ENCODE measurements at regions not wholly inside any gene's neighbourhood (a gene's known extent, or its start where the extent isn't known, plus 50 kb on each side); places are given as distances from the start of the nearest gene placed in this dataset.

GRCh38 chr18:1916869-1917523 is 654.3 kb downstream of the METTL4 start:
- no peaks in the 10 kb centered on the region for H3K4me1 Mint-ChIP-seq
- H3K4me3 Mint-ChIP-seq = no peak overlapping the region
- POLR2A ChIA-PET = no interaction called here

GRCh38 chr18:1917569-1917968 is 653.7 kb downstream of the METTL4 start:
- CTCF ChIA-PET = no interaction called here
- Mint-ChIP-seq H3K4me3 (no peak overlapping the region), H3K9me3 (no peaks in the 10 kb centered on the region), H3K27ac (no peak overlapping the region), H3K36me3 (ENCODE audit: low read depth) (no peaks in the 10 kb centered on the region), H3K4me1 (no peaks in the 10 kb centered on the region), H3K27me3 (no peaks in the 10 kb centered on the region)
- POLR2A ChIA-PET = no interaction called here
- DNase-seq = no peak

More at GRCh38 chr18:1916869-1917523, 654.3 kb downstream of the METTL4 start:
- no peaks in the 10 kb centered on the region for H3K9me3 Mint-ChIP-seq
- DNase-seq = no peak
- no peaks in the 10 kb centered on the region for H3K27me3 Mint-ChIP-seq
- CTCF ChIA-PET = no interaction called here
- no peak overlapping the region for H3K27ac Mint-ChIP-seq
- no peaks in the 10 kb centered on the region for H3K36me3 Mint-ChIP-seq (ENCODE audit: low read depth)

DNA sequence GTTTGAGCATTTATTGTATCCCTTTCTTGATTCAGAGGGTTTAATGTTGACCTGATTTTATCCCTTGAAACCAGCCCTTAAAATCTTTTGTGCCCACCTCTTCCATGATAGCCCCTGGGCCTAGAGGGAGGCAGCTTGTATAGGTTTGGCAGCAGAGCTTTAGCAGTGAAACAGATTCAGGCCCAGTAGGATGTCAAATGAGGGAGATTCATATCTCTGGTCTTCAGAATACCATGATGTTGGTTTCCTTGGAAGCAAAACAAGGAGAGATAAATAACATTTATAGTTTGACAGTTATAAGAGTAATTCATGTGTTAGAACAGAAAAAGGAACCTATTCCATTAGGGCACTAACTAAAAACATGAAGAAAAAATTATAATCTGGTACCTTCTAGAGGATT is 649.2 kb downstream of the METTL4 start:
- no peaks in the 10 kb centered on the region for H3K4me1 Mint-ChIP-seq
- DNase-seq = no peak
- CTCF ChIA-PET = no interaction called here
- no peaks in the 10 kb centered on the region for H3K27me3 Mint-ChIP-seq
- no peaks in the 10 kb centered on the region for H3K9me3 Mint-ChIP-seq
- H3K4me3 Mint-ChIP-seq = no peak overlapping the region
- POLR2A ChIA-PET = no interaction called here
- no peaks in the 10 kb centered on the region for H3K36me3 Mint-ChIP-seq (ENCODE audit: low read depth)
- no peak overlapping the region for H3K27ac Mint-ChIP-seq

DNA sequence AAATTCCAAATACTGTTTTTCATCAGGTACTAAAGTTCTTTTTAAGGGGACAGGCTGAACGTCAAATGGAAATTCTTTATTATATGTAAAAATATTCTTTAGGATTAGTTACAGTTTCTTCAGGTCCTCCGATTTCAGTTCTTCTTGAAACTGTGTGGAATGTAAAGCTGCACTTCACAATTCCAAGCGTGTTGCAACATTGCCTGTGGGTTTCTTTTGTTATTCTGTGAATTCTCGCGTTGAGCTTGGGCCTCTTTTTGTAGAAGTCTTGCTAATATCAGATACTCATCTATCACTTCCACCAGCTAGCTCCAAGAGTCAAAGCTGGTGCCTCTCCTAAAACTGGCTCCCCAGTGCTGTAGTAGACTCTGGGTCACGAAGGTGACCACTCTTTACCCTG is 642.6 kb downstream of the METTL4 start:
- ChIA-PET POLR2A (no interaction called here), CTCF (no interaction called here)
- DNase-seq = no peak
- Mint-ChIP-seq H3K27ac (no peak overlapping the region), H3K27me3 (no peaks in the 10 kb centered on the region), H3K4me1 (no peaks in the 10 kb centered on the region), H3K4me3 (no peak overlapping the region), H3K36me3 (ENCODE audit: low read depth) (no peaks in the 10 kb centered on the region), H3K9me3 (no peaks in the 10 kb centered on the region)

- H3K27ac Mint-ChIP-seq = no peak overlapping the region
- ChIA-PET POLR2A (no interaction called here), CTCF (no interaction called here)
- DNase-seq = no peak
- no peaks in the 10 kb centered on the region for H3K4me1 Mint-ChIP-seq
- no peaks in the 10 kb centered on the region for H3K36me3 Mint-ChIP-seq (ENCODE audit: low read depth)
- H3K27me3 Mint-ChIP-seq = no peaks in the 10 kb centered on the region
- no peaks in the 10 kb centered on the region for H3K9me3 Mint-ChIP-seq
- H3K4me3 Mint-ChIP-seq = no peak overlapping the region
These were observed 641.6 kb downstream of the METTL4 start for GRCh38 chr18:1929720-1930119.

DNA sequence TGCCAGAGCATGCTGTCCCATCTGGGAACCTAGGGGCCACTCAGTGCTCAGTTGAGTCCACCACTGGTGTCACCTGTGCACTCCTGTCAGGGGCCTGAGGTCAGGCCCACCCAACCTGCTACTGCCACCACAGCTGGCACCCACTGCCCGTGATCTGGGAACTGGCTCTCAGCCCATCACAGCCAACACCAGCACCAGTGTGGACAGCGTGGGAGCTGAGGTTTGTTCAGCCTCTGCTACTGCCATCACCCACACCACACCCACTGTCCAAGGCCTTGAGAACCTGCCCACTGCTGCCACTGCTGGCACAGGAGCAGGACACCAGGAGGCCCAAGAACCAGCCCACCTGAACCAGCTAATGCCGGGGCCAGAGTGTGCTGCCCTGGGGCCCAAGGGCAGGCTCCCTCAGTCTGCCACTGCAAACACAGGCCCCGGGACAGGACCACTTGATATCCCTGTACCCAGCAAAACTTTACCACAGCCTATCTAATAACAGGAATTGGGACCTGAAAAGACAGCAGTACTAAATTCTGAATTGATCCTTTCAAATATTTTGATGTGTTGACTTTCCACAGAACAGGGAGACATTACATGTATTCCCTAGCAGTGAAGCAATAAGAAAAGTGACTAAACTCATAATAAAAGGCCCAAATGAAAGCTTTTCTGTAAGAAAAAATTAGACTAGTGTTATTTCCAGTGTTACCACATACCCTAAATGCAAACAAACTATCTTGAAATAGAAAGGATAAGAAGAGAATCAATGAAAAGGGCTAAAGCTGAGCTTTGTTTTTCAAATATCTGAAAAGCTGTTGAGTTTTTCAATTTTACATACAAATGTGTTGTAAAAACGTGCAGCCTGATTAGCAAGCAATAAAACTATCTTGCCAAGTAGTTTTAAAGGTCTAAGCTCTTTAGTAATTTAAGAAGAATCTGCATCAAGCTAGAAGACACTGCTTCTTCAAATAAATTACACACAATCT is 640.7 kb downstream of the METTL4 start:
- no peaks in the 10 kb centered on the region for H3K27me3 Mint-ChIP-seq
- H3K4me3 Mint-ChIP-seq = no peak overlapping the region
- H3K27ac Mint-ChIP-seq = no peak overlapping the region
- no peak for DNase-seq
- no peaks in the 10 kb centered on the region for H3K4me1 Mint-ChIP-seq
- no peaks in the 10 kb centered on the region for H3K9me3 Mint-ChIP-seq
- no peaks in the 10 kb centered on the region for H3K36me3 Mint-ChIP-seq (ENCODE audit: low read depth)
- CTCF ChIA-PET = no interaction called here
- POLR2A ChIA-PET = no interaction called here

- H3K36me3 Mint-ChIP-seq (ENCODE audit: low read depth) = no peaks in the 10 kb centered on the region
- H3K27ac Mint-ChIP-seq = no peak overlapping the region
- no peak overlapping the region for H3K4me3 Mint-ChIP-seq
- no peaks in the 10 kb centered on the region for H3K27me3 Mint-ChIP-seq
- H3K4me1 Mint-ChIP-seq = no peaks in the 10 kb centered on the region
- ChIA-PET CTCF (interaction anchor here (1.3 kb wide), 1 partner anchor 12 kb away, joined by 5 read pairs; no protein-coding TSS in a partner anchor), POLR2A (no interaction called here)
- DNase-seq = no peak
- H3K9me3 Mint-ChIP-seq = no peaks in the 10 kb centered on the region
These were observed 618.8 kb downstream of the METTL4 start for GRCh38 chr18:1952486-1952885.

- DNase-seq = no peak
- ChIA-PET CTCF (no interaction called here), POLR2A (no interaction called here)
- H3K27ac Mint-ChIP-seq = no peak overlapping the region
- peaks cover 4% of the 10 kb centered on the region for H3K27me3 Mint-ChIP-seq
- no peaks in the 10 kb centered on the region for H3K36me3 Mint-ChIP-seq (ENCODE audit: low read depth)
- no peak overlapping the region for H3K4me3 Mint-ChIP-seq
- no peaks in the 10 kb centered on the region for H3K9me3 Mint-ChIP-seq
- H3K4me1 Mint-ChIP-seq = no peaks in the 10 kb centered on the region
These were observed 616.6 kb downstream of the METTL4 start for GRCh38 chr18:1954583-1955312.

GRCh38 chr18:1958798-1959197 is 612.5 kb downstream of the METTL4 start:
- Mint-ChIP-seq H3K9me3 (no peaks in the 10 kb centered on the region), H3K4me1 (no peaks in the 10 kb centered on the region), H3K4me3 (no peak overlapping the region), H3K36me3 (ENCODE audit: low read depth) (no peaks in the 10 kb centered on the region), H3K27ac (no peak overlapping the region), H3K27me3 (peaks cover 4% of the 10 kb centered on the region)
- CTCF ChIA-PET = no interaction called here
- POLR2A ChIA-PET = no interaction called here
- DNase-seq = no peak

- H3K4me3 Mint-ChIP-seq = no peak overlapping the region
- H3K4me1 Mint-ChIP-seq = no peaks in the 10 kb centered on the region
- no peaks in the 10 kb centered on the region for H3K36me3 Mint-ChIP-seq (ENCODE audit: low read depth)
- POLR2A ChIA-PET = no interaction called here
- CTCF ChIA-PET = interaction anchor here (2.4 kb wide), 1 partner anchor 12 kb away, joined by 5 read pairs; no protein-coding TSS in a partner anchor
- no peak overlapping the region for H3K27ac Mint-ChIP-seq
- DNase-seq = no peak
- H3K27me3 Mint-ChIP-seq = no peaks in the 10 kb centered on the region
- no peaks in the 10 kb centered on the region for H3K9me3 Mint-ChIP-seq
These were observed 606.3 kb downstream of the METTL4 start for GRCh38 chr18:1965016-1965415.

GRCh38 chr18:1965541-1965940 is 605.8 kb downstream of the METTL4 start:
- H3K27me3 Mint-ChIP-seq = no peaks in the 10 kb centered on the region
- H3K27ac Mint-ChIP-seq = no peak overlapping the region
- H3K9me3 Mint-ChIP-seq = no peaks in the 10 kb centered on the region
- H3K4me1 Mint-ChIP-seq = no peaks in the 10 kb centered on the region
- no peak overlapping the region for H3K4me3 Mint-ChIP-seq
- CTCF ChIA-PET = interaction anchor here (2.4 kb wide), 1 partner anchor 13 kb away, joined by 5 read pairs; no protein-coding TSS in a partner anchor
- POLR2A ChIA-PET = no interaction called here
- H3K36me3 Mint-ChIP-seq (ENCODE audit: low read depth) = no peaks in the 10 kb centered on the region
- no peak for DNase-seq

DNA sequence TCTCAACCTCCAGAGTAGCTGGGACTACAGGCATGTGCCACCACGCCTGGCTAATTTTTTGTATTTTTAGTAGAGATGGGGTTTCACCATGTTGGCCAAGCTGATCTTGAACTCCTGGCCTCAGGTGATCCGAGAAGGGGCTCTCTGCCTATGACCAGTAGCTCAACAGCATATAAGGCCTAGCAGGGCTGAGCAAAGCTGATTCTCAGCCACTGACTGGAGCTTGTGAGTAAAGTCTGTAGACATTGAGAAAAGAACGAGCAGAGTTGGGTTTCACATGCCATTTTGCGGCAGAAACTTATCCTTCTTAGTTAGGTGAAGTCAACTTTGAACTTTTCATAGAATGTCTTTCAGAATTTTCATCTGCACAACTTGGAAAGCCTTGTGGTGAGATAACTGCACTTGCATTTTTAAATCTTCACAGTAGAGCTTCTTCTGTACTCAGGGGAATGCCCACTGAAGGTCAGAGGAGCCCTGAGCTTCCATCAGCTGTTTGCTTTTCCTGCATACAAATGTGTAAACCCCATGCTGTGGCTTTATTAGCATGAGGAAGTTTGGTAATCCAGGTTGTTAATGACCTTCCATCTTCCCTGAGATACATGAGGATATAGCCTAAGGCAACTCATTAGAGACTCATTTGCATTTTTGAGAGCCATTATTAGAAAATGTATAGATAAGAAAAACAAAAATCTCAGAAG is 602.4 kb downstream of the METTL4 start:
- DNase-seq = no peak
- Mint-ChIP-seq H3K4me1 (no peaks in the 10 kb centered on the region), H3K27ac (no peak overlapping the region), H3K4me3 (no peak overlapping the region), H3K9me3 (no peaks in the 10 kb centered on the region), H3K27me3 (no peaks in the 10 kb centered on the region), H3K36me3 (ENCODE audit: low read depth) (no peaks in the 10 kb centered on the region)
- ChIA-PET CTCF (no interaction called here), POLR2A (no interaction called here)

DNA sequence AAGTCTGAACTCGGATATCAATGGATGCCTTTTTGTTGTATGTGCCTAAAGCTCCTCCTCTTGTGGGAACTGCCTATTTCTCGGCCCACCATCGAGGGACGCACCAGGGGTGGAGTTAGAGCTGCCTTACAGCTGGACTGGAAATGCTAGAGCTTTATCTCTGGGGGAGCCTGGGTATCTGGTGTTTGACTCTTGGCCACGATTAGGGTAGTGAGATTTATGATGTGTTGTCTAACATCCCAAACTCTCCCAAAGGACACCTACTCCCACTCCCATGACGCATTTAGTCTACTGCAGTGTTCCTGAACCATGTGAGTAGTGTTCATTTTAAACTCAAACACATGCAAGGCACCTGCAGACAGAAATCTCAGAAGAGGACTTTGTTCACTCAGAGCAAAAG is 594.8 kb downstream of the METTL4 start:
- CTCF ChIA-PET = no interaction called here
- Mint-ChIP-seq H3K4me1 (no peaks in the 10 kb centered on the region), H3K36me3 (ENCODE audit: low read depth) (no peaks in the 10 kb centered on the region), H3K27ac (no peak overlapping the region), H3K4me3 (no peak overlapping the region), H3K27me3 (no peaks in the 10 kb centered on the region), H3K9me3 (no peaks in the 10 kb centered on the region)
- POLR2A ChIA-PET = no interaction called here
- no peak for DNase-seq
